HG02571 (cell line): ENCODE measurements at regions not wholly inside any gene's neighbourhood (a gene's known extent, or its start where the extent isn't known, plus 50 kb on each side); places are given as distances from the start of the nearest gene placed in this dataset.
"Not testable (repeated sequence)": the region's sequence is repeated elsewhere in the genome, so short reads cannot be mapped to it uniquely, and the experiment has no call there.

Experiments used
- ATAC-seq: cut with Tn5 transposase; IDR thresholded peaks from one replicate; pipeline ENCODE4 v1.9.1; 2021; ENCODE audit warnings: mild to moderate bottlenecking, moderate library complexity; ENCODE audit not compliant: unreplicated experiment

DNA sequence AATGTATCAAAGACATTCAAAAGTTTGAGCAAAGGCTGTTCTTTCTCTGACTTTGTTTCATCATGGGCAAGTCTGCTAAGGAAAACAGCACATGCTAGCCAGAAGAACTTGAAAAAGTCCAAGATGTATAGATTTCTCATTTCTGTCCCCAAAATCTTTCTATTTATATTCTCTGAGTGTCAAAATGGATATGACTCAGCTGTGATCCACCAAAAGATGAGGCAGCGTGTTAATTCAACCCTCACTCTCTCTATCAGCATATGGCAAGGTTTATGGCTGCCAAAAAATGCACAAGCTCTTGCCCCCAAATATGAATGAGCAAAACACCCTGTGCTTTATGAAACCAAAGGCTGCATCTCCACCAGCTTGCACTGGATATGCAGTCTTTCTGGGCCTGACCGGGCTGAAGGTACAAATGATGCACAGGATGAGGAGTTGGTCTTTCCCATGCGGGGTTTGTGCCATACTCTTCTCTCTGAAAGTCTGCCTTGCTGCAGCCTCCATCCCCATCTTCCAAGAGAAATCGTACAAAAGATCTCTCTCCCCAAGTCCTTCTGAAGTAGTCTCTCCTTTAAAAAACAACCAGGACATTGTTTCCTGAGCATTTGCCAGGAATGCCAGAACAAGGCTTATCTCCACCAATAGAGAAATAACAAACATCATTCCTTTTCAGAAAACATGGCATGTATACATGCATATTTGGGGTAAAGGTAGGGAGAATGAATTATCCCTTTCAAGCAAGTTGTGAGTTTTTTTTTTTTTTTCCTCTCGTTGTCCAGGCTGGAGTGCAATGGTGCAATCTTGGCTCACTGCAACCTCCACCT, 203.4 kb downstream of the TMX1 start:
- no peak for ATAC-seq

DNA sequence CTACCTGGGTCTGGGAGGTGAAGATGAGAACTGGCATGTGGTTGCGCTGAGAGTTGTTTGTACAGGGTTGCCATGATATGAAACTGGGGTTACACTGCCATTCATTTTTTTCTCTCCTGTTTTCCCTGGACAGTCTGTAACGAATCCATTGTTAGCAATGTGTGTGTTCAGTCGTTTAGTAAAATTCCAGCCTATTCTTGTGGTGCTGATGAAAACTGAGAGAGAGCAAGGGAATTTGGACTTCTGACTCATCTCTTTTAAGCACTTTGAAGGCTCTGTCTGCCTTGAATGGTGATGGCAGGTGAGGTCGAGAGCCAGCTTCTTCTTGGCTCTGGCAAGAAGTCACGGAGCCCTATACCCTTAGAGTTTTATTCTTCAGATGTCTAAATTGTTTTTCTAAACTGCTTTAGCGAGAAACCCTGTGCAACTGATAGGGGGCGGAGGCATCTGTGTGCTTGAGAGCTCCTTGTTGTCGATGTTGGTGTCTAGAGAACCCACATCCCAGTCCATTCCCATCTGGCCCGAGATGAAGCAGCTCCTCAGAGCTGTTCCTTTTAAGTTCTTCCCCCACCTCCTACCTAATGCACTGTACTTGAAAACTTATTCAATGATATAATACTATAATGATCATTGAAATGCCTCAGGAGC, 204.4 kb downstream of the TMX1 start:
- no peak for ATAC-seq

DNA sequence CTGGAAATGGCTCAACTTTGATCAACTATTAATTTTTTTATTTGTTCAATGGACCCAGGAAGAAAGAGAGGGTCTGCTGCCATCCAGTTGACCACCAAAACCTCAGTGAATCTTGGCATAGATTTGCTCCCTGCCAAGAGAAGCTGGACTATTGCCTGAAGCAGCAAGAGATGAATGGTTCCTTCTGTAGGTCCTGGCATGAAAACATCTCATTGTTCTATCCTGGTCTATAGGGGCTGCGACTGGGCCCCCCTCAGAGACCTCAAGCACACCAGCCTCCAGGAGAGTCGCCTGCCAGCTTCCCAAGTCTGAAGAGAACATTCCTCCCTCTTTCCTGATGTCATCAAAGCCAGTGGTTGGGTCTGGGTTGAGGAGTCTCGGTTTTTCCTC, 204.9 kb downstream of the TMX1 start:
- ATAC-seq = no peak

DNA sequence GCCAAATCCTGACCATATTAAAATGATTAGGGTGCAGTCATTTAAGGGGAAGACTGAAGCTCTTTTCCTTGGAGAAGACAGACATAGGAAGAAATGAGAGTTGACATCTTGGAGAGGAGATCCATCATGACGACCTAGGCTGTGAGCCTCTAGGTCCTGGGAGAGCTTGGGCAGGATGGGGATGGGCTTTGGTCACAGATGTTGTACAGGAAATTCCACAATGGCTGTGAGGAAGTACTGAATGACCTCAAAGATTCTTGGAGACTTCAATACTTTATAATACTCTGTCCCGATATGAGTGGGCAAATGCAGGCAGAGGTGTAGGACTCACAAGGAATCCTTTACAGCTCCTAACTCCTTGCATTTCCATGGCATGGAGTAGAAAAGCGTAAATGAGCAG, 204.9 kb upstream of the FRMD6 start:
- ATAC-seq = no peak

DNA sequence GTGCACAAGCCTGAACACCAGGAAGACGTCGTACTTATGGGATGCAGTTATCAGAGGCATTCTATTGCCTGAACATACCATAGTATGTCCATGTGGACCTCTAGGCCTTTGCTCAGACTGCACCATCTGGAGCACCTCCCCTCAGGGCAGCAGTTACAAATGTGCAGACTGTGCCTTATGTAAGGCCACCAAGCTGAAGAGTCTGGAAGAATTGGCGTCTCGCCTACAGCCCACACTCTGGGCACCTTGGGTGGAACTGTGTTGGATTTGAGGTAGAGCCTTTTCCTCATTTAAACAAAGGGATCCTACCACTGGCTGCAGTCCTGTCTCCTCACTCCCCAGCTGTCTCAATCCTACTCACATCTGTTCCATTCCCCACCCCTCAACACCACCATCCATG, 204.3 kb upstream of the FRMD6 start:
- ATAC-seq = no peak

DNA sequence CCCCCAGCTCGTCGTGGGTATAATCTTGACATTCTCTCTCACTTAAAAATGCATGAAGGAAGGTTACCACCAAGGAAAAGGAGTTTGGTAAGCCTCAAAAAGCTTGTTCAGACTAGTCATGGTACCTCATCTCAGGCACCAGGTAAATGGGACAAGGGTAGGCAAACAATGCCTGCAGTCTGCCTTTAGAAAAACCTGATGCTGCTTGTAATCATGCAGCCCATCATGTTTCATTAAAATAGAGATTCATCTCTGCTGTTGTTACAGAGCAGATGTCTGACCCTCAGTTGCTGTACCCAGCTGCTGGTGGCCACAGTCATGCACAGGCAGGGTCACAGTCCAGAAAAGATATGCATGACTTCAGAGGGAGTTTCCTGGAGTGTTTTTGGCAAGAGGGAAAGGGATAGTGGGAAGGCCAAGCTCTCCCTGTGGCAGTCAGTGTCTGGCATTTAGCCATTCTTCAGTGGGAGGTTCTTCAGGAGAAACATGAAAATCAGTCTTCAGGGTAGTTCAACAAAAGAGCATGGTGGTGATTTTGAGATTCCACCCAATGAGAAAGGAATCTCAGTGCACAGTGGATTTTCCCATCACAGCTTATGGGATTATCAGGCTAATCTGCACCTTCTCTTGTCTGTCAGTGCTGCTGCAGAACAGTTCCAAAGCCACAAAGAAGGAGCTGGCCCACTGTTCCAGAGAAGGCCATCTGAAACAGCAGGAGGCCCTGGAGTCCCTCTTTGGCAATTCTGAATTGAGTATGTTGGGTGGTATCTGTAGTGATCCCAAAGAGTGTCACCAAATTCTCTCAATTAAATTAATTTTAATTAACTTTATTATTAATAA, 202.7 kb upstream of the FRMD6 start:
- ATAC-seq = no peak

DNA sequence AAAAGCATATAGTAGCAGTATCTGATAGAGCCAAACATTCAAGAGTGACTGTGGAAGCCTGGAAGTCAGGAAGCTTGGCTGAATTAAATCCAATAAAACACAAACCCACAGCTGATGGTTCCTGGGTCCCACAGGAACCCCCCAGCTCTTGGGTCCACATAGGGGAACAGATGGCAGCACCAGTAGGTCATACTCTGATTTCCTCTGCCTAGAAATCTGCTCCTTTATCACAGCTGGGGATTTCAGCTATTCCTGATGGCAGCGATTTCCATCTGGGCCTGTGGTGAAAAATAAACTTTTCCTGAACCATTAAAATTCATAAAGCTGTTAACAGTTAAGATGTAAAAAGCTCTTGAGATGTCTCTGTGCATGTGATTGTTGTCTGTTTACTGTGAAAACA, 202.0 kb upstream of the FRMD6 start:
- ATAC-seq = no peak

DNA sequence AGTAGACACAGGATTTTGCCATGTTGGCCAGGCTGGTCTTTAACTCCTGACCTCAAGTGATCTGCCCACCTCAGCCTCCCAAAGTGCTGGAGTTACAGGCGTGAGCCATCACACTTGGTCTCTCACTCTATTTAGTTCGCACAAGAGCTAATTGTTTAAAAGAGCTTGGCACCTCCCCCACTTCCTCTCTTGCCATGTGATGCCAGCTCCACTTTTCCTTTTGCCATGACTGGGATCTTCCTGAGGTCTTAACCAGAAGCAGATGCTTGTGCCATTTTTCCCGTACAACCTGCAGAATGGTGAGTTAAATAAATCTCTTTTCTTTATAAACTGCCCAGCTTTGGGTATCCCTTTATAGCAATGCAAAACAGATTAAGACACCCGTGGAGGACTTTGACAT, 200.1 kb upstream of the FRMD6 start:
- ATAC-seq = no peak

DNA sequence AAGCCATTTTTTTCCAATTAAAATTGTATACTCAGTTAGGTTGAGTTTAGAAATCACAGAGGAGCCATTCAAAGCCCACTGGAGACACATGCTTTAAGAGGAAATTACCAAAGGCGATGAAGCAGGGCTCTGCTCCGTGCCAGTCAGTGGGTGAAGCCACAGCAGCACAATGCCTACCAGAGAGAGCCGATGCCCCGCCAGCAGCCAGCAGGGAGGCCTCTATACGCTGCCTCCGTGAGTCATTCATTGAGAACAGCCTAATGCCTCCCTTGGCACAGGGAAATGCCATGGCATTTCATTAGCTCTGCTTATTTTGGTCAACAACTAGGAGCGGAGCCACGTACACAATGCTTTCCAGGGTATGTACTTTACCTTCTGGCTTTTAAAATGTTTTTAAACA, 197.8 kb upstream of the FRMD6 start:
- no peak for ATAC-seq

DNA sequence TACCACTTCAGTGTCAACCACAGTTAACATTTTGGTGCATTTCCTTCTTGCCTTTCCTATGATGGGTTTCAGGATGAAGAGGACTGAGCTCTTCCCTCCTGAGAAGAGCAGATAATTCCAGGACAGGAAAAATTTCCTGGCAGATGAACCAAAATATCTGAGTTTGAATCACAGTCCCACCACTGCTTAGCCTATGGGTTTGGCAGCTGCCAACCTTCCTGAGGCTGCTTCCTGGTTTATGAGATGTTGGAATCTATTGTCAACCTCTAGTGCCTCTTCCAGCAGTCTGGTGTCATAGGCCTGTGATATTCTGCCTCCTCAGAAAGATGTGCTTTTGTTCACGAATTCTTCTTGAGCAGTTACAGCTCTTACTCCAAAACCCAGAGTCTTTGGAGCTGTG, 197.4 kb upstream of the FRMD6 start:
- ATAC-seq = no peak

DNA sequence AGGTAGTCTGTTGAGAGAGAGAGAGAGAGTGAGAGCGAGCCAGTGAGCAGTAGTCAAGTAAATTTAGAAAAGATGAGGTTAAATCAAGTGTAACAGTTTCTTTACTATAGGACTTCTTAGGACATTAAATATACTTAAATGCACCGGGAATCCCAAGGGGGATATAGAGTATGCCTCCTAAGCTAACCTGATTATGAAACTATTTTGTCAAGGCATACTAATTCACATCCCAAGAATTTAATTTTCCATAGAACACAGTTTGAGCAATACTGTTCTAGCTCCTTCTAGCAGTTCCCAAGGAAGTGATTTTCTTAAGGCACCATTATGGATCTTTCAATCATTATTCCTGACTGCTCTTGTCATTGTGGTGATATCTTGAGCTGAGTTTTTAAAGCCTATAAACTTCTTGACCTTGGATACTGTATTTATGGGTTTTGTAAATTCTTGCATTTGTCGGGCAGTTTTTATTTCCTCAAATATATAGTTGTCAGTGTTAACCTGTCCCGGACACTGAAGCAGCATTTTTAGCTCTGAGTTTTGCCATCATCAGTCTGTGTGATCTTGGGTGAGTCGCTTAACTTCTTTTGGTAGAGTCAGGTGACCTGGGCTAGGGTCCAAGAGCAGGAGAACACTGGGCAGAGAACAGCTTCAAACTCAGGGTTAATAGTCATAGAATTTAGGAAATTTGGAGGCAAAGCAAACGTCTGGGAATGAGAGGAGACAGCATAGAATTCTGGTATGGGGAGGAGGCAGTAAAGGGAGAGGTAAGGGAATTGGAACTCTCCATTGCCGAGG, 196.5 kb upstream of the FRMD6 start:
- no peak for ATAC-seq

DNA sequence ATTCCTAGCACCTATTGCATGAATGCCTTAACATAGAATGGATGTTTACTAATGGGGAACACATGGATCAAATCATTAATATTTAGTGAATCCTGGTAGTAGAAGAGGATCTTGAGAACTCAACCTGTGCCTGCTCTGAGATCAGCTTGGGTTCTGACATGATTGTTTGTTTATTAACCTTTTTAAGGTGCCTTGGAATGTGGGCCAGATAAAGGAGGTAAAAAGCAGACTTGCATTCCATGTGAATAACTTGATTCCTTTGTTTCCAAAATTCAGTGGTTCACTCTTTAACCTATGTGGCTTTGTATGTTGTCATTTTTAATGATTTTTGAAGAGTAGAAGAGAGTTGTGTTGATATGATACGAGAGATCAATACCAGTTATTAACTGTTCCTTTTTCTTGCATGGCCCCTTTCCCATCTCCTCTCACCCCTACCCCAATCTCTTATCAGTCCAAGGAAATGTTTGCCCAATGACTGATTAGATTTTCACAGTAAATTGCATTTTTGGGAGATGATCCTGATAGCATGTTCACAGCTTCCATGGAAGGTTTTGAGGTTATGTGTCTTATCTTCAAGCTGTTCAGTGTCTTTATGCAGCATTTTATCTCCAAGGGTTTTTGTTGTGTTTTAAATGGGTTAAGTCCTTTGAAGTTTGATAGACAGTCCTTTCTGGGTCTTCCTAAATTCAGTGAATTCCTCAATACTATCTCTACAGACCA, 193.7 kb upstream of the FRMD6 start:
- ATAC-seq = no peak

DNA sequence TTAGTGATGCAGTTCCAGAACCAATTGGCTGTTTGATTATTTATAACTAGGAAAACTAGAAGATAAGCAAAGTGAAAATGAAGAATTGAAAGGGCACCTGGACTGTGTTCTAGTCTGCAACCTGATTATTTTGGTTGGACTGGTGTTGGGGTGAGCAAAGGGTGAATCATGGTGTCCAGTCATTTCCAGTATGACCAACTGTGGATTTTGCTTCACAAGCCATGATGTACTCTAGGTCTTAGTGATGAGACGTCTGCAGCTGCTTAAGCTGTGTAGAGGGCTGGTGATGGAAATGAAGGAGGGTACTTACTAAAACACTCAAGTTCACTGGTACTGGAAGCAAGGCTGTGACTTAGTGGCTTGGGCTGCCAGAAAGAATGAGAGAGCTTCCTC, 193.2 kb upstream of the FRMD6 start:
- no peak for ATAC-seq

DNA sequence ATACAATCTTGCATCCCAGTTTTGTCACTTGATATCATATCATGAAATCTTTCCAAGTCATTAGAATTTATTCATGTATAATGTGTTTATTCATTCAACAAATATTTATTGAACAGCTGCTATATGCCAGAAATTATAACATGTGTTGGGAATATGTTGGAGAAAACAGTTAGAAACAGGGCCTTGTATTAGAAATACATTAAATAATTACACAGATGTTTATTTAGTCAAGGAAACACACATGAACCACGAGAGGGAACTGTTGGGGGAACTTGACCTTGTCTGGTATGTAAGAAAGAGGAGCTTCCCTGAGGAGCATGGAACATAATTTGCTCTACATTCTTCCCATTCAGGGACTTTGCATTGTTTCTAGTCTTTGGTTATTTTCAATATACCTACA, 191.7 kb upstream of the FRMD6 start:
- no peak for ATAC-seq

DNA sequence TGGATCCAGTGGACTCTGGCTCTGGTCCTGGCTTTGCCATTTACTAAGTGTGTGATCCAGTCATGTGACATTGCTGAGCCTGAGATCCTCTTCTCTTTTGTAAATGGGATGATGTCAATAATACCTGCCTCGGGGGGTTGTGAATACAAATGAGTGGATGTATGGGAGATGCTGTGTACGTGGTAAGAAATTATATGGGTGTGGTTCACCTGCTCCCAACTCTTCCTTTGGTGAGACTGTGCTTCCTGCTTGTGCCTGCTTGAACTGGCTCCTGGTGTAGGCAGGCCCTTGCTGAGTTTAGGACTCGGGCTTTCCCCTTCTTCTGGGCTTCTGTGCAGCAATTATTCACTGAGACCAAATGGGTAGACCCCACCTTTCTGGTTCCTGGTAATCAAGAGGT, 189.5 kb upstream of the FRMD6 start:
- no peak for ATAC-seq

DNA sequence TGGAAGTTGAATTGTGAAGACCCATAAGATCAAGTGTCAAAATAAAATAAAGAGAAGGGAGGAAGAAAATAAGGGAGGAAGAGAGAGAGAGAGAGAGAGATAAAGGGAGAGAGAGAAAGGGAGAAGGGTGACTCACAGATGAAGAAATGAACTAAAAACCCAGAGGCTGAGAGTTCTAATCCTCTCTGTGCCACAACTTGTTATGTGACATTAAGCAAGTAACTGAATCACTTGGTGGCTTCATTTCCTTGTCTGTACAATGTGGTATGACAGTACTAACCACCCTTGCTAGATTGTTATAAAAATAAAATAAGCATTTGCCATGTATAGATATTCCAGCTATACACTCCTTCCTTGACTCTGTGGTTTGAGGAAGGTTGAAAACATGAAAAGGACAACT, 189.0 kb upstream of the FRMD6 start:
- no peak for ATAC-seq

DNA sequence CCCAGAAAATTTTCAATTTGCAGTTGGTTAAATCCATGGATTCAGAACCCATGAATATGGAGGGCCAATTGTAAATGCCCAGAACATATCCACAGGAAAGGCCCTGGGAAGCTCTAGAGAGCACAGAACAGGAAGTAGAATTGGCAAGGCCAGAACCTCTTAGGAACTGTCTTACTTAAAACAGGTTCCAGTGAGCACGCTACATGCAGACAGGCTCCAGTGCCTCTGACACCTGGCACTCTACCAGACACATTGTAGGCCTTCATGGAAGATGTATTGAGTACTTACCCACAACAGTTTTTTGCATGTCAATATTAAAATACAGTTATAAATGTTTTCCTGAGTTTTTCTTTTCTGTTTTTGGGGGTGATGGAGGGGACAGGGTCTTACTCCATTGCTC, 188.2 kb upstream of the FRMD6 start:
- ATAC-seq = no peak

DNA sequence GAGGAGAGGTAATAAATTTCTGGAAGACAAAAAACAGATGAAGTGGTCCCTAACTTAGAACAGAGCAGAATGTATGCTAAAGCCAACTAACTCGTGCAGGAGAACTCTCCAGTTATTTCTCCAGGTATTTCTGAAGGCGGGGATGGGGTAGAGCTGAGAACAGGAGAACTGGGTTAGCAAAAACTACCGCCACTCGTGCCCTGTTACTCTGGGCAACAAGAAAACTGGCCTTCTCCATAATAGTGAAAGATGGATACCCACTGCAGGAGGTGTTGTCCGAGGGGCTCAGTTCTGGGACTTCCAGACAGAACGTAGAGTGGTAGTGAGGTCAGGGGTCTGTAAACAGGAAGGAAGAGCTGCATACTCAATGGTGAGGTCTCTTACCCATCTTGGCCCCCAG, 187.3 kb upstream of the FRMD6 start:
- no peak for ATAC-seq

DNA sequence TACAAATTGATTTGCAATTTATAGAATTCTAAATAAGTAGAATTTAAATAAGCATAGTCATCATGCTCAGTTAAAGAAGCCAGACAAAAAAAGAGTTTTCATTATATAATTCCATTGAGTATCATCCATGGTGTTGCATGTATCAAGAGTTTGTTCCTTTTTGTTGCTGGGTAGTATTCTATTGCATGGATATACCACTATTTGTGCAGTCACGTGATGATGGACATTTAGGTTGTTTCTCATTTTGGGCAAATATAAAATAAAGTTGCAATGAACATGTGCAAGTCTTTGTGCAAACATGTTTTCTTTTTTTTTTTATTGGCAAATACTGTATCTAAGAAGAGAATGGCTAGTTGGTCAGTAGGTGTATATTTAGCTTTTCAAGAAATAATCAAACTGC, 186.2 kb upstream of the FRMD6 start:
- no peak for ATAC-seq

DNA sequence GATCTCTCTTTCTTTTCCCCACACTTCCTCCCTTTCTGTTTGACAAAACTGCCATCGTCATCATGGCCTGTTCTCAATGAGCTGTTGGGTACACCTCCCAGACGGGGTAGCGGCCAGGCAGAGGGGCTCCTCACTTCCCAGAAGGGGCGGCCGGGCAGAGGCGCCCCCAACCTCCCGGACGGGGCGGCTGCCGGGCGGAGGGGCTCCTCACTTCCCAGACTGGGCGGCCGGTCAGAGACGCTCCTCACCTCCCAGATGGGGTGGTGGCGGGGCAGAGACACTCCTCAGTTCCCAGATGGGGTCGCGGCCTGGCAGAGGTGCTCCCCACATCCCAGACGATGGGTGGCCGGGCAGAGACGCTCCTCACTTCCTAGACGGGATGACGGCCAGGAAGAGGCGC, 184.3 kb upstream of the FRMD6 start:
- not testable (repeated sequence) for ATAC-seq
